Ectodermal cell (in vitro differentiated cells): ENCODE measurements at regions not wholly inside any gene's neighbourhood (a gene's known extent, or its start where the extent isn't known, plus 50 kb on each side); places are given as distances from the start of the nearest gene placed in this dataset.

Experiments
- H3K27ac ChIP-seq: 2 replicates; pipeline ENCODE4 v1.7.0; 2013; ENCODE audit warnings: mild to moderate bottlenecking, low read depth, low read length; ENCODE audit not compliant: insufficient read depth, poor library complexity, severe bottlenecking
- H3K27me3 ChIP-seq: 2 replicates; pipeline ENCODE4 v1.7.0; 2013; ENCODE audit warnings: mild to moderate bottlenecking, low read length; ENCODE audit not compliant: insufficient read depth, control insufficient read depth, poor library complexity, severe bottlenecking
- H3K36me3 ChIP-seq: one replicate; pipeline ENCODE4 v1.7.0; 2013; ENCODE audit warnings: low read length; ENCODE audit not compliant: control insufficient read depth, insufficient read depth
- H3K4me1 ChIP-seq: one replicate; pipeline ENCODE4 v1.7.0; 2013; ENCODE audit warnings: low read length; ENCODE audit not compliant: control insufficient read depth, insufficient read depth
- H3K4me3 ChIP-seq: 2 replicates; pipeline ENCODE4 v1.7.0; 2013; ENCODE audit warnings: low read depth, low read length, control low read depth; ENCODE audit not compliant: insufficient read depth
- H3K9me3 ChIP-seq: 2 replicates; pipeline ENCODE4 v1.7.0; 2013; ENCODE audit warnings: mild to moderate bottlenecking, low read length, moderate library complexity; ENCODE audit not compliant: control insufficient read depth
- WGBS, 2 experiments: methylation state at CpG; one replicate each; pipeline ENCODE4 v1.1.7; 2013; ENCODE audit warnings: missing lambda C conversion rate in 2 of 2; 5-methylcytosine and 5-hydroxymethylcytosine counted together

- peaks cover 11% of the 10 kb centered on the region for H3K4me1 ChIP-seq
- H3K27me3 ChIP-seq: no peaks in the 10 kb centered on the region
- H3K36me3 ChIP-seq: no peaks in the 10 kb centered on the region
- H3K27ac ChIP-seq: no peak overlapping the region
- WGBS, 2 experiments: 13 to 47% methylated on average over 2 to 4 of the region's 5 CpGs
- no peaks in the 10 kb centered on the region for H3K9me3 ChIP-seq
- no peak overlapping the region for H3K4me3 ChIP-seq
Measured at GRCh38 chr2:118440404-118441098, 352.3 kb downstream of the INSIG2 start.

GRCh38 chr2:118437501-118437900, 349.2 kb downstream of the INSIG2 start:
- Histone ChIP-seq H3K27ac (no peak overlapping the region), H3K4me3 (no peak overlapping the region), H3K9me3 (no peaks in the 10 kb centered on the region), H3K36me3 (no peaks in the 10 kb centered on the region), H3K27me3 (no peaks in the 10 kb centered on the region), H3K4me1 (peaks cover 4% of the 10 kb centered on the region)
- 75 to 81% methylated on average over 1 of the region's 1 CpG for WGBS, 2 experiments

GRCh38 chr2:118431997-118432396, 343.7 kb downstream of the INSIG2 start:
- H3K36me3 ChIP-seq: no peaks in the 10 kb centered on the region

GRCh38 chr2:118431586-118431985, 343.3 kb downstream of the INSIG2 start:
- H3K4me1 ChIP-seq: no peaks in the 10 kb centered on the region
- H3K36me3 ChIP-seq: no peaks in the 10 kb centered on the region
- WGBS, 2 experiments: 93 to 96% methylated on average over 6 of the region's 6 CpGs
- no peak overlapping the region for H3K4me3 ChIP-seq
- no peaks in the 10 kb centered on the region for H3K27me3 ChIP-seq
- H3K27ac ChIP-seq: no peak overlapping the region
- H3K9me3 ChIP-seq: no peaks in the 10 kb centered on the region

More at GRCh38 chr2:118431997-118432396, 343.7 kb downstream of the INSIG2 start:
- Histone ChIP-seq H3K27ac (no peak overlapping the region), H3K9me3 (no peaks in the 10 kb centered on the region), H3K27me3 (no peaks in the 10 kb centered on the region), H3K4me3 (no peak overlapping the region), H3K4me1 (no peaks in the 10 kb centered on the region)
- WGBS, 2 experiments: 87 to 99% methylated on average over 4 of the region's 4 CpGs

- no peaks in the 10 kb centered on the region for H3K27me3 ChIP-seq
- H3K4me1 ChIP-seq: no peaks in the 10 kb centered on the region
- H3K27ac ChIP-seq: no peak overlapping the region
- no peaks in the 10 kb centered on the region for H3K36me3 ChIP-seq
- no peaks in the 10 kb centered on the region for H3K9me3 ChIP-seq
- H3K4me3 ChIP-seq: no peak overlapping the region
- 77 to 100% methylated on average over 3 of the region's 3 CpGs for WGBS, 2 experiments
Measured at GRCh38 chr2:118431165-118431517, 342.9 kb downstream of the INSIG2 start.

DNA sequence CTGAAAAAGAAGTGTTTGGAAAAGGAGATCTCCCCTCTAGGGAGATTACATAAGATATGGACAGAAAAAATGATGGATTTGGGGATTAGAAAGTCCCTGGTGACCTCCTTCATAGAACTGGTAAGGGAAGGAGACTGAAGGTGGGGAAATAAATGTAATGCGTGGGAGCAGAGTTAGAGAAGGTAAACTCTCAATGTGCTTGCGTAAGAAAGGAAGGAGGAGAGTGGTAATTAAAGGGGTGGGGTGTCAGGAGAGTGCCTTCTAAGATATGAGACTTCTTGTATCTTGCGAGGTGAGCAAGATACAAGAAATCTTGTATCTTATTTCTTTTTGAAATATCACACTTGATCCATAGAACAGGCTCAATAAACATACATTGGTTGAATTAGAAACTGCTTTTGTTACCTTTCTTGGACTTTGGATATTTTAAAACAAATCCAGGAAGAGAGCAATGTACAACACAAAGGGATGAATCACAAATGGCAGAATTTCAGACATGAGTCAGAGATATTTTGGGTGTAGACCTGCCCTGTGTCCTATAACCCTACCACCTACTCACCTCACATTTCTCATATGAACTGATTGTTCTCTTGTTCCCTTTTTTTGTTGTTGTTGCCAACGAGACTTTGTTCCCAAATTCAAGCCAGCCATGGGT, 342.4 kb downstream of the INSIG2 start:
- no peak overlapping the region for H3K27ac ChIP-seq
- no peaks in the 10 kb centered on the region for H3K9me3 ChIP-seq
- no peaks in the 10 kb centered on the region for H3K4me1 ChIP-seq
- WGBS, 2 experiments: 88 to 94% methylated on average over 3 to 4 of the region's 4 CpGs
- H3K4me3 ChIP-seq: no peak overlapping the region
- H3K27me3 ChIP-seq: no peaks in the 10 kb centered on the region
- no peaks in the 10 kb centered on the region for H3K36me3 ChIP-seq

- H3K27ac ChIP-seq: no peak overlapping the region
- H3K4me1 ChIP-seq: no peaks in the 10 kb centered on the region
- 86 to 94% methylated on average over 5 of the region's 5 CpGs for WGBS, 2 experiments
- H3K27me3 ChIP-seq: no peaks in the 10 kb centered on the region
- H3K9me3 ChIP-seq: peaks cover 2% of the 10 kb centered on the region
- no peaks in the 10 kb centered on the region for H3K36me3 ChIP-seq
- H3K4me3 ChIP-seq: no peak overlapping the region
Measured at GRCh38 chr2:118425191-118425590, 336.9 kb downstream of the INSIG2 start.

GRCh38 chr2:118423776-118424175, 335.5 kb downstream of the INSIG2 start:
- Histone ChIP-seq H3K27me3 (no peaks in the 10 kb centered on the region), H3K9me3 (peaks cover 2% of the 10 kb centered on the region), H3K4me1 (no peaks in the 10 kb centered on the region), H3K4me3 (no peak overlapping the region), H3K27ac (no peak overlapping the region), H3K36me3 (no peaks in the 10 kb centered on the region)
- 92 to 96% methylated on average over 4 of the region's 4 CpGs for WGBS, 2 experiments

DNA sequence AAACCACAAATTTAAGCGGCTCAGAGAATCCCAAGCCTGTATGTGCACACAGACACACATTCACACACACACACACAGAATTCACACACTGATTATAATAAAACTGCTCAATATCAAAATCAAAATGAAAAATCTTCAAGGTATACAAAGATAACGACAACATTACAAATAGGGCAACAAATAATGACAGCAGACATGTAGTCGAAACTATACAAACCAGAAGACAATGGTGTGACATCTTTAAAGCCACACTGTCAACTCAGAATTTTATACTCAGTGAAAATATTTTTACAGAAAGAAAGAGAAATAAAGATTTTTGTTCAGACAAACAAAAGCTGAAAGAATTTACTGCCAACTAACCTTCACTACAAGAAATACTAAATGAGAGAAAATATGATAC, 333.4 kb downstream of the INSIG2 start:
- Histone ChIP-seq H3K9me3 (peaks cover 2% of the 10 kb centered on the region), H3K4me3 (no peak overlapping the region), H3K4me1 (no peaks in the 10 kb centered on the region), H3K36me3 (no peaks in the 10 kb centered on the region), H3K27ac (no peak overlapping the region), H3K27me3 (no peaks in the 10 kb centered on the region)
- WGBS, 2 experiments: 92% methylated on average over 3 of the region's 3 CpGs

DNA sequence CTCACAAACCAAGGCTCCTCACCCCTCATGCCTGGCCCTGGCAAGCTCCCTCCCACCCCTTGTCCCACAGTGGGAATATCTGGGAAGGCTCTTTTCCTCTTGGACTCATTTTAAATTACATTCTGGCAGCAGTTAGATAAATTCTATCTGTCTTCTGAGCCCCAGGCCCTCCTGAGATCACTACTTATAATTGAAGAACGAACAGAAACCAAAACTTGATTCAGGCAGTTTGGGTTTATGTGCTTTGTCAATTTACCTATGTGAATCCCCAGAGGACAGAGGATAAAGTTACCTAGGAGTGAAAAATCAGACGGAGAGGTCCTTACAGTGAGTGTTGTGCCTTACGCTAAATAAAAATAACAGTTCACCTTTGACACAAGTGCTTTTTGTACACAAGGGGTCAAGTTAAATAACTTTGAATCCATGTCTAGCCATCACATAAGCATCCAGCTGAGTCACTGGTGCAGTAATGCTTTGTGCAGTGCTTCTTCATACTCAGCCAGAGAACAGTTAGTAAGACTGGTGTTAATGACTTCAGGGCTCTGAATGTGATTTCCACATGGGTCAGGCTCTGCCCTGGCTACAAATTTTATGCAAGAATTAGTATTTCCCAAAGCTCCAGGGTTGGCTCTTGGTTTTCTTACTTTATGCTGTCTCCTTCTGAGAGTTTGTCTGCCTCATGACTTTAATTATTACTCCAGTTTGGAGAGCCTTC, 329.3 kb downstream of the INSIG2 start:
- no peaks in the 10 kb centered on the region for H3K36me3 ChIP-seq
- no peak overlapping the region for H3K27ac ChIP-seq
- H3K4me1 ChIP-seq: no peaks in the 10 kb centered on the region
- no peak overlapping the region for H3K4me3 ChIP-seq
- H3K9me3 ChIP-seq: peaks cover 2% of the 10 kb centered on the region
- 96 to 100% methylated on average over 3 of the region's 3 CpGs for WGBS, 2 experiments
- H3K27me3 ChIP-seq: no peaks in the 10 kb centered on the region
